OCI-LY1 (cell line): ENCODE measurements at regions not wholly inside any gene's neighbourhood (a gene's known extent, or its start where the extent isn't known, plus 50 kb on each side); places are given as distances from the start of the nearest gene placed in this dataset.
"Not testable (repeated sequence)": the region's sequence is repeated elsewhere in the genome, so short reads cannot be mapped to it uniquely, and the experiment has no call there.

Experiments
- H2AFZ ChIP-seq: fragments of 200-600 bp; sonication (generic), shearing (Covaris generic); 2 replicates; pipeline ENCODE4 v1.6.0; 2014; ENCODE audit warnings: antibody characterized with exemption, mild to moderate bottlenecking, low read length
- H3F3A ChIP-seq: fragments of 200-600 bp; sonication (generic), shearing (Covaris generic); 2 replicates; pipeline ENCODE4 v1.6.0; 2014; ENCODE audit warnings: mild to moderate bottlenecking, antibody characterized with exemption, low read length, moderate library complexity; ENCODE audit not compliant: insufficient read depth
- H3K27ac ChIP-seq: fragments of 200-600 bp; sonication (generic); 2 replicates; pipeline ENCODE4 v1.5.1; 2014; ENCODE audit warnings: low read length, mixed run types, mild to moderate bottlenecking, low read depth; ENCODE audit not compliant: poor library complexity, severe bottlenecking
- H3K27me3 ChIP-seq: fragments of 200-600 bp; sonication (generic); 2 replicates; pipeline ENCODE4 v1.6.0; 2014; ENCODE audit warnings: antibody characterized with exemption, mild to moderate bottlenecking, low read length, moderate library complexity; ENCODE audit not compliant: insufficient read depth
- H3K36me3 ChIP-seq: fragments of 200-600 bp; sonication (generic); 2 replicates; pipeline ENCODE4 v1.6.1; 2014; ENCODE audit warnings: mild to moderate bottlenecking, antibody characterized with exemption, low read length, moderate library complexity, mixed read lengths; ENCODE audit not compliant: insufficient read depth
- H3K4me1 ChIP-seq: fragments of 200-600 bp; sonication (generic); 2 replicates; pipeline ENCODE4 v1.5.1; 2014; ENCODE audit warnings: mild to moderate bottlenecking, low read length, moderate library complexity; ENCODE audit not compliant: insufficient read depth, severe bottlenecking
- H3K4me2 ChIP-seq: fragments of 200-600 bp; sonication (generic), shearing (Covaris generic); 2 replicates; pipeline ENCODE4 v1.6.1; 2014; ENCODE audit warnings: low read length
- H3K4me3 ChIP-seq: fragments of 200-600 bp; sonication (generic); 2 replicates; pipeline ENCODE4 v1.5.1; 2014; ENCODE audit warnings: low read length, low read depth, mild to moderate bottlenecking, mixed read lengths; ENCODE audit not compliant: poor library complexity, severe bottlenecking
- H3K79me2 ChIP-seq: fragments of 200-600 bp; shearing (Covaris generic); 2 replicates; pipeline ENCODE4 v1.6.1; 2016; ENCODE audit warnings: mixed run types, low read length, mixed read lengths; ENCODE audit not compliant: insufficient read depth
- H3K9ac ChIP-seq: fragments of 200-600 bp; sonication (generic), shearing (Covaris generic); 2 replicates; pipeline ENCODE4 v1.6.1; 2014; ENCODE audit warnings: mild to moderate bottlenecking, low read length, mixed read lengths
- H3K9me2 ChIP-seq: fragments of 200-600 bp; sonication (generic), shearing (Covaris generic); 2 replicates; pipeline ENCODE4 v1.6.1; 2014; ENCODE audit warnings: low read depth, mild to moderate bottlenecking, low read length, mixed read lengths
- H3K9me3 ChIP-seq: fragments of 200-600 bp; shearing (Covaris generic); 2 replicates; pipeline ENCODE4 v1.6.1; 2014; ENCODE audit warnings: low read length, mixed read lengths
- H4K20me1 ChIP-seq: fragments of 200-600 bp; sonication (generic), shearing (Covaris generic); 2 replicates; pipeline ENCODE4 v1.6.0; 2016; ENCODE audit warnings: mild to moderate bottlenecking, low read length; ENCODE audit not compliant: insufficient read depth
- EZH2 ChIP-seq: fragments of 200-600 bp; sonication (generic), shearing (Covaris generic); IDR thresholded peaks from 2 replicates; pipeline ENCODE4 v1.8.0; 2017; ENCODE audit warnings: borderline replicate concordance, mixed run types, mild to moderate bottlenecking, antibody characterized with exemption, low read length, moderate library complexity, mixed read lengths
- TF ChIP-seq, protein P1 (sequence below): fragments of 200-600 bp; sonication (generic), shearing (Covaris generic); IDR thresholded peaks from 2 replicates; pipeline ENCODE4 v1.5.1; 2017; ENCODE audit warnings: mild to moderate bottlenecking, antibody characterized with exemption, low read length, moderate library complexity, mixed read lengths

DNA sequence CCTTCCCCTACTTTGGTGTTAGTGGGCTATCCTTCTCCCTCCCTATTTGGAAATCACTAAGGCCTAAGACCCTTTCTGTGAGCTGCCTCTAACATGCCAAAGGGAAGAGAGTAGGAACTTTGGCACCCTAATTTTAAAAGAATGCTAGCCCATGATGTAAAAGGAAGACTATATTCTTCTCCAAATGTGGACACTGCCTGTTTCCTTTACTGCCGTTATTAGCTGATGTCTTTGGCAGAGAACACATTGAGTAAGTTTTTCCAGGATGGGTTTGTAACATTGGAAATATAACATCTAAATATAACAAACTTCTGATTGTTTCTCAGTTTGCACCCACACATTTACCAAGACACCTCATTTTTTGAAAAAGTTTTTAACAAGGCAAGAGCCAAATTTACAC lies 56.9 kb upstream of the TNKS2 start:
- no peak overlapping the region for H3K9ac ChIP-seq
- TF ChIP-seq, protein P1, sequence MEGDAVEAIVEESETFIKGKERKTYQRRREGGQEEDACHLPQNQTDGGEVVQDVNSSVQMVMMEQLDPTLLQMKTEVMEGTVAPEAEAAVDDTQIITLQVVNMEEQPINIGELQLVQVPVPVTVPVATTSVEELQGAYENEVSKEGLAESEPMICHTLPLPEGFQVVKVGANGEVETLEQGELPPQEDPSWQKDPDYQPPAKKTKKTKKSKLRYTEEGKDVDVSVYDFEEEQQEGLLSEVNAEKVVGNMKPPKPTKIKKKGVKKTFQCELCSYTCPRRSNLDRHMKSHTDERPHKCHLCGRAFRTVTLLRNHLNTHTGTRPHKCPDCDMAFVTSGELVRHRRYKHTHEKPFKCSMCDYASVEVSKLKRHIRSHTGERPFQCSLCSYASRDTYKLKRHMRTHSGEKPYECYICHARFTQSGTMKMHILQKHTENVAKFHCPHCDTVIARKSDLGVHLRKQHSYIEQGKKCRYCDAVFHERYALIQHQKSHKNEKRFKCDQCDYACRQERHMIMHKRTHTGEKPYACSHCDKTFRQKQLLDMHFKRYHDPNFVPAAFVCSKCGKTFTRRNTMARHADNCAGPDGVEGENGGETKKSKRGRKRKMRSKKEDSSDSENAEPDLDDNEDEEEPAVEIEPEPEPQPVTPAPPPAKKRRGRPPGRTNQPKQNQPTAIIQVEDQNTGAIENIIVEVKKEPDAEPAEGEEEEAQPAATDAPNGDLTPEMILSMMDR = no peak
- no peak for TF ChIP-seq EZH2
- H3K4me2 ChIP-seq = no peak overlapping the region
- H4K20me1 ChIP-seq = no peaks in the 10 kb centered on the region
- H3K4me3 ChIP-seq = no peak overlapping the region
- H3K36me3 ChIP-seq = no peaks in the 10 kb centered on the region
- H3K27ac ChIP-seq = no peak overlapping the region
- no peaks in the 10 kb centered on the region for H3K79me2 ChIP-seq
- no peaks in the 10 kb centered on the region for H3K4me1 ChIP-seq
- no peaks in the 10 kb centered on the region for H3K9me3 ChIP-seq
- no peaks in the 10 kb centered on the region for H3K27me3 ChIP-seq
- H3K9me2 ChIP-seq = no peaks in the 10 kb centered on the region
- no peaks in the 10 kb centered on the region for H3F3A ChIP-seq
- H2AFZ ChIP-seq = no peak overlapping the region

DNA sequence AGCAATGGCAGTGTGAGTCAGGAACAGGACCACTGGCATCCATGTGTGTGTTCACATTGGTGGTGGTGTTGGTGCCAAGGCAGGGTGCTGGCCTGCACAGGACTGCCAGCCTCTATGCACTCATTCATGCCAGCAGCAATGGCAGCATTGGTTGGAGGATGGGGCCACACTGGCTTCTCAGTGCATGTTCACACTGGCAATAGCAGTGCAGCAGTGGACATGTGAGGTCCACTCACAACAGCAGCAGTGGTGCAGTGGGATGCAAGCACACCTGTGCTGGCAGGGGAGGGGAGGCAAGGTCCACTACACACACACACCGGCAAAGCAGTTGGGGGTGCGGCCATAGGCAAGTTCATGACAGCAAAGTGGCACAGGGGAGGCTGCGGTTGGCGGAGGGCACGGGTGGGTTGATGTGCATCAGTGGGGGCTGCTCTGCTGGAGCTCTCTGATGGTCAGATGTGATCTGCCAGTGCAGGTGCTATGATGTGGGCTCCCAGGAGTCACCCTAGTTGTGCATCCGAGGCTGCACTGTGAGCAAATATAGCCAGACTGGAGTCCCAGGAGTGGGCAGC lies 57.8 kb upstream of the TNKS2 start:
- Histone ChIP-seq H3K4me1 (no peaks in the 10 kb centered on the region), H3K27ac (no peak overlapping the region), H3K4me2 (no peak overlapping the region), H3K27me3 (no peaks in the 10 kb centered on the region), H3K79me2 (no peaks in the 10 kb centered on the region), H3F3A (no peaks in the 10 kb centered on the region), H3K4me3 (no peak overlapping the region), H3K9me2 (no peaks in the 10 kb centered on the region), H2AFZ (no peak overlapping the region), H4K20me1 (no peaks in the 10 kb centered on the region), H3K9ac (no peak overlapping the region), H3K36me3 (no peaks in the 10 kb centered on the region), H3K9me3 (no peaks in the 10 kb centered on the region)
- TF ChIP-seq, protein P1 = no peak
- no peak for TF ChIP-seq EZH2

DNA sequence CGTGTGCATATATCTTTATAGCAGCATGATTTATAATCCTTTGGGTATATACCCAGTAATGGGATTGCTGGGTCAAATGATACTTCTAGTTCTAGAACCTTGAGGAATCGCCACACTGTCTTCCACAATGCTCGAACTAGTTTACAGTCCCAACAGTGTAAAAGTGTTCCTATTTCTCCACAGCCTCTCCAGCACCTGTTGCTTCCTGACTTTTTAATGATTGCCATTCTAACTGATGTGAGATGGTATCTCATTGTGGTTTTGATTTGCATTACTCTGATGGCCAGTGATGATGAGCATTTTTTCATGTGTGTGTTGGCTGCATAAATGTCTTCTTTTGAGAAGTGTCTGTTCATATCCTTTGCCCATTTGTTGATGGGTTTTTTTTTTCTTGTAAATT lies 66.0 kb upstream of the TNKS2 start:
- not testable (repeated sequence) for H3K9ac ChIP-seq, H3F3A ChIP-seq, H3K9me3 ChIP-seq, H4K20me1 ChIP-seq, H3K27me3 ChIP-seq, H3K4me3 ChIP-seq, H3K4me2 ChIP-seq, H3K9me2 ChIP-seq, H3K36me3 ChIP-seq, H3K27ac ChIP-seq, H3K79me2 ChIP-seq, H2AFZ ChIP-seq, H3K4me1 ChIP-seq

DNA sequence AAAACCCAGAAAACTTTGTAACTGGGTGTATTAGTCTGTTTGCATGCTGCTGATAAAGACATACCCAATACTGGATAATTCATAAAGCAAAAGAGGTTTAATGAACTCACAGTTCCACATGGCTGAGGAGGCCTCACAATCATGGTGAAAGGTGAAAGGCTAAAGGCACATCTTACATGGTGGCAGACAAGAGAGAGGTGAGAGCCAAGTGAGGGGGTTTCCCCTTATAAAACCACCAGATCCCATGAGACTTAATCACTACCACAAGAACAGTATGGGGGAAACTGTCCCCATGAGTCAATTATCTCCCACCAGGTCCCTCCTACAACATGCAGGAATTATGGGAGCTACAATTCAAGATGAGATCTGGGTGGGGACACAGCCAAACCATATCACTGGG lies 68.9 kb upstream of the TNKS2 start:
- not testable (repeated sequence) for H3K9me2 ChIP-seq, H3K27me3 ChIP-seq, H3K4me3 ChIP-seq, H3K79me2 ChIP-seq, H3K9ac ChIP-seq, H3K4me2 ChIP-seq, H3K9me3 ChIP-seq, H4K20me1 ChIP-seq, H2AFZ ChIP-seq, H3K27ac ChIP-seq, H3K4me1 ChIP-seq, H3K36me3 ChIP-seq, H3F3A ChIP-seq
